SK-N-SH (cell line): ENCODE measurements at regions not wholly inside any gene's neighbourhood (a gene's known extent, or its start where the extent isn't known, plus 50 kb on each side); places are given as distances from the start of the nearest gene placed in this dataset.

Experiments used
- CTCF ChIA-PET: fragments of 300-600, 350-600 bp; formaldehyde crosslinking; extraction: SDS; loops from one replicate; lab custom pipeline; 2021; lab: Yijun Ruan, JAX
- POLR2A ChIA-PET: fragments of 350-600 bp; sonication (Branson Sonifier 250); formaldehyde crosslinking; extraction: SDS; loops from one replicate; lab custom pipeline; 2020; ENCODE audit warnings: antibody characterized with exemption, inconsistent platforms; lab: Yijun Ruan, JAX
- DNase-seq: peaks from one replicate; pipeline ENCODE4 v3.0.0; 2012
- H2AFZ ChIP-seq: fragments of 200-600 bp; sonication (generic); 2 replicates; pipeline ENCODE4 v1.8.1; 2016; ENCODE audit warnings: antibody characterized with exemption, mild to moderate bottlenecking, low read depth
- H3F3A ChIP-seq: fragments of 200-600 bp; sonication (generic); replicated peaks from 2 replicates; pipeline ENCODE3; 2016; ENCODE audit warnings: antibody characterized with exemption, mild to moderate bottlenecking; ENCODE audit not compliant: insufficient read depth
- H3K27ac ChIP-seq, 2 experiments: fragments of 200-500 bp in 1 of 2; fragments of 200-600 bp in 1 of 2; sonication (Bioruptor generic) in 1 of 2; sonication (generic), shearing (Covaris generic) in 1 of 2; 2 replicates each; pipeline versions ENCODE4 v1.5.1 to v1.6.1; 2014 to 2016; ENCODE audit warnings: low read depth in 2 of 2, inconsistent platforms in 1 of 2, low read length in 1 of 2, mild to moderate bottlenecking in 1 of 2, mixed read lengths in 1 of 2
- H3K27me3 ChIP-seq: fragments of 200-600 bp; sonication (generic), shearing (Covaris generic); 2 replicates; pipeline ENCODE4 v1.6.1; 2016; ENCODE audit warnings: mixed run types; ENCODE audit not compliant: insufficient read depth
- H3K36me3 ChIP-seq, 2 experiments: fragments of 200-500 bp in 1 of 2; fragments of 200-600 bp in 1 of 2; sonication (Bioruptor generic) in 1 of 2; sonication (generic) in 1 of 2; replicated peaks in 1 of 2; 2 replicates each; pipeline versions ENCODE3 to v1.5.1; 2014 to 2016; ENCODE audit warnings: low read length in 1 of 2, mild to moderate bottlenecking in 1 of 2; ENCODE audit not compliant: insufficient read depth in 2 of 2, control insufficient read depth in 1 of 2
- H3K4me1 ChIP-seq, 2 experiments: fragments of 200-500 bp in 1 of 2; fragments of 200-600 bp in 1 of 2; sonication (Bioruptor generic) in 1 of 2; sonication (generic), shearing (Covaris generic) in 1 of 2; 2 replicates each; pipeline versions ENCODE4 v1.5.1 to v1.6.1; 2014 to 2016; ENCODE audit warnings: low read depth in 1 of 2, low read length in 1 of 2, mixed run types in 1 of 2; ENCODE audit not compliant: insufficient read depth in 2 of 2, control insufficient read depth in 1 of 2
- H3K4me2 ChIP-seq: fragments of 200-600 bp; sonication (generic), shearing (Covaris generic); 2 replicates; pipeline ENCODE4 v1.6.1; 2017; ENCODE audit warnings: mixed run types
- H3K4me3 ChIP-seq, 2 experiments: fragments of 200-500 bp in 1 of 2; fragments of 200-600 bp in 1 of 2; sonication (Bioruptor generic) in 1 of 2; sonication (generic), shearing (Covaris generic) in 1 of 2; 2 replicates each; pipeline versions ENCODE4 v1.5.1 to v1.8.1; 2014 to 2016; ENCODE audit warnings: low read depth in 2 of 2, inconsistent platforms in 1 of 2, low read length in 1 of 2, mild to moderate bottlenecking in 1 of 2, mixed read lengths in 1 of 2, moderate library complexity in 1 of 2
- H3K79me2 ChIP-seq: fragments of 200-600 bp; sonication (generic); 2 replicates; pipeline ENCODE4 v1.8.1; 2017; ENCODE audit warnings: mild to moderate bottlenecking; ENCODE audit not compliant: insufficient read depth
- H3K9ac ChIP-seq: fragments of 200-600 bp; sonication (generic); 2 replicates; pipeline ENCODE4 v1.6.1; 2017; ENCODE audit warnings: mixed run types
- H3K9me2 ChIP-seq: fragments of 200-600 bp; sonication (generic); 2 replicates; pipeline ENCODE4 v1.6.1; 2017; ENCODE audit warnings: mixed run types
- H3K9me3 ChIP-seq: fragments of 200-600 bp; sonication (generic); 2 replicates; pipeline ENCODE4 v1.6.1; 2017; ENCODE audit warnings: mixed run types, mild to moderate bottlenecking, moderate library complexity
- H4K20me1 ChIP-seq: fragments of 200-600 bp; sonication (generic); 2 replicates; pipeline ENCODE4 v1.6.1; 2017; ENCODE audit warnings: mild to moderate bottlenecking, mixed run types; ENCODE audit not compliant: insufficient read depth
- CHD2 ChIP-seq: fragments of 150-350 bp; IDR thresholded peaks from 2 replicates; pipeline ENCODE4 v1.6.1; 2018; ENCODE audit warnings: low read length; ENCODE audit not compliant: partially characterized antibody
- FOXJ3 ChIP-seq: sonication (generic); formaldehyde crosslinking; IDR thresholded peaks from 2 replicates; pipeline ENCODE4 v1.5.1; 2020; ENCODE audit warnings: mild to moderate bottlenecking, missing genetic modification reagents
- IRF3 ChIP-seq: fragments of 150-350 bp; IDR thresholded peaks from 2 replicates; pipeline ENCODE4 v1.6.1; 2016; ENCODE audit warnings: mild to moderate bottlenecking, low read depth, low read length
- JUND ChIP-seq: IDR thresholded peaks from 2 replicates; pipeline ENCODE4 v1.4.0; 2012
- MEF2A ChIP-seq: IDR thresholded peaks from 2 replicates; pipeline ENCODE4 v1.4.0; 2012; ENCODE audit warnings: low read depth, borderline replicate concordance
- MXI1 ChIP-seq: IDR thresholded peaks from 2 replicates; pipeline ENCODE4 v1.6.1; 2012; ENCODE audit warnings: mild to moderate bottlenecking, low read depth, low read length, improper control_type of control experiment
- NRF1 ChIP-seq: IDR thresholded peaks from 2 replicates; pipeline ENCODE4 v1.6.1; 2012; ENCODE audit warnings: low read depth, mild to moderate bottlenecking, low read length
- RAD21 ChIP-seq: IDR thresholded peaks from 2 replicates; pipeline ENCODE4 v1.6.1; 2012; ENCODE audit warnings: mild to moderate bottlenecking, low read length
- RFX5 ChIP-seq: IDR thresholded peaks from 2 replicates; pipeline ENCODE4 v1.6.1; 2012; ENCODE audit warnings: mild to moderate bottlenecking, improper control_type of control experiment, low read length
- RXRA ChIP-seq: IDR thresholded peaks from 2 replicates; pipeline ENCODE4 v1.4.0; 2012; ENCODE audit warnings: low read depth, mild to moderate bottlenecking, borderline replicate concordance
- SMC3 ChIP-seq: IDR thresholded peaks from 2 replicates; pipeline ENCODE4 v1.6.1; 2012; ENCODE audit warnings: low read depth, low read length, improper control_type of control experiment
- TEAD4 ChIP-seq: IDR thresholded peaks from 2 replicates; pipeline ENCODE4 v1.4.0; 2012; ENCODE audit warnings: mild to moderate bottlenecking, borderline replicate concordance; ENCODE audit not compliant: insufficient read depth
- USF1 ChIP-seq: IDR thresholded peaks from 2 replicates; pipeline ENCODE4 v1.4.0; 2012; ENCODE audit warnings: low read depth, borderline replicate concordance
- WGBS: methylation state at CpG from one replicate; pipeline ENCODE4 v1.1.6; 2017; ENCODE audit warnings: low lambda C conversion rate; 5-methylcytosine and 5-hydroxymethylcytosine counted together

DNA sequence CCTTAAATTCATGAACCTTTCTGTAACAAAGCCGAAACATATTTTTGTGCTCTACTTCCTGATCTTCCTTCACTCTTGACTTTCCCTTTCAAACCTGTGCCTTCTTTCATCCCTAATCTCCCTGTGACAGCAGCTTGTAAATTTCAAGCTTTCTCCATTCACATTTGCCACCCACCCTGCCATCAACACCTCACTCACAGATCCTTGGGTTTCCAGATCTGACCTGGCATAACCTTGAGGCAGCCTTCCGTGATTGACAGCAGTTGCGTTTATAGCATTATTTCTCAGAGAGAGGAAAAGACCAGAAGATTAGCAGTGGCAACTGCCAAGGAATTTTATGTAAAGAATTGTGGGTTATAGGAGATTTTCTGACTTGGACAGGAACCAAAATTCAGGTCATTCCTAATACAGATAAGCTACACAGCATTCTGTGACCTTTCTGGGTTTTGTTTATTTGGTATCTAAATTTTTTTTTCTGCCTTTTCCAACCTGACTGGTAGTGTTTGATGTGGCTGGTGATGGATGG, 260.0 kb downstream of the NR2F1-AS1 start:
- no peaks in the 10 kb centered on the region for H3F3A ChIP-seq
- H3K27ac ChIP-seq = no peak overlapping the region
- no peak overlapping the region for H3K4me3 ChIP-seq
- DNase-seq = no peak
- ChIA-PET POLR2A (no interaction called here), CTCF (no interaction called here)
- H4K20me1 ChIP-seq = no peaks in the 10 kb centered on the region
- H3K9me3 ChIP-seq = no peaks in the 10 kb centered on the region
- no peaks in the 10 kb centered on the region for H3K36me3 ChIP-seq
- no peaks in the 10 kb centered on the region for H3K27me3 ChIP-seq
- 90% methylated on average over 3 of the region's 3 CpGs for WGBS
- H3K4me1 ChIP-seq = peaks cover 0 to 7% of the 10 kb centered on the region in 2 experiments; a peak in 2 of 4 replicates
- TF ChIP-seq RAD21 (no peak), FOXJ3 (no peak), CHD2 (no peak), NRF1 (no peak), SMC3 (no peak), JUND (no peak), IRF3 (no peak), RXRA (no peak), TEAD4 (no peak), RFX5 (no peak), USF1 (no peak), MXI1 (no peak)
- H3K9me2 ChIP-seq = no peaks in the 10 kb centered on the region
- H3K79me2 ChIP-seq = no peaks in the 10 kb centered on the region
- no peak overlapping the region for H3K4me2 ChIP-seq
- no peak overlapping the region for H2AFZ ChIP-seq
- no peak overlapping the region for H3K9ac ChIP-seq

DNA sequence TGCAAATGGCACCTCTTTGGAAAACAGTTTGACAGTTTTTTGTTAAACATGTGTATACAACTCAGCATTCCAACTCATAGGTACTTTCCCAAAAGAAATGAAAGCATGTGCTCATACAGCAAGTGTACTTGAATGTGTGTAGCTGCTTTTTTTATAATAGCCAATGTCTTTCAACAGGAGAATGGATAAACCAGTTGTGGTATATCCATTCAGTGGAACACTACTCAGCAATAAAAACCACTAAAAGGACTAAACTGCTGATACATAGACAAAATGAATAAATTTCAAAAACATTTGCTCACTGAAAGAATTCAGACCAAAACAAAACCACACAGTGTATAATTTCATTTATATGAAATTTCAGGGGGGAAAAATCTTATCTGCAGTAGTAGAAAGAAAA, 267.3 kb downstream of the NR2F1-AS1 start:
- Histone ChIP-seq H4K20me1 (no peaks in the 10 kb centered on the region), H3K4me2 (no peak overlapping the region), H3K27ac (no peak overlapping the region), H3K9ac (no peak overlapping the region), H3K27me3 (no peaks in the 10 kb centered on the region), H3F3A (no peaks in the 10 kb centered on the region), H3K4me1 (no peaks in the 10 kb centered on the region), H3K36me3 (no peaks in the 10 kb centered on the region), H2AFZ (no peak overlapping the region), H3K4me3 (no peak overlapping the region), H3K79me2 (no peaks in the 10 kb centered on the region), H3K9me2 (no peaks in the 10 kb centered on the region), H3K9me3 (no peaks in the 10 kb centered on the region)
- ChIA-PET CTCF (no interaction called here), POLR2A (no interaction called here)
- no peak for DNase-seq
- TF ChIP-seq RXRA (no peak), MEF2A (no peak)
